Adrenal gland (tissue), 5 donors: ENCODE measurements at regions not wholly inside any gene's neighbourhood (a gene's known extent, or its start where the extent isn't known, plus 50 kb on each side); places are given as distances from the start of the nearest gene placed in this dataset.
"Not testable (repeated sequence)": the region's sequence is repeated elsewhere in the genome, so short reads cannot be mapped to it uniquely, and the experiment has no call there.

Experiments used
- POLR2A ChIP-seq, 2 donors: fragments of 450-650 bp; IDR thresholded peaks; one replicate each; pipeline ENCODE4 v1.6.1; 2017; ENCODE audit warnings: antibody characterized with exemption in 2 of 2, mild to moderate bottlenecking in 2 of 2, moderate library complexity in 1 of 2
- TF ChIP-seq, protein P1 (sequence below), 6 experiments: fragments of 450-650 bp in 4 of 6; fragments of 200-600 bp in 2 of 6; sonication (generic) in 1 of 6; IDR thresholded peaks; 1 replicate in 5 of 6; 2 replicates in 1 of 6; pipeline versions ENCODE4 v1.5.1 to v1.8.0; 2016 to 2021; ENCODE audit warnings: antibody characterized with exemption in 6 of 6, mild to moderate bottlenecking in 2 of 6, moderate library complexity in 1 of 6
- donor health status: DM: no; HTN: no; CAD: no.

DNA sequence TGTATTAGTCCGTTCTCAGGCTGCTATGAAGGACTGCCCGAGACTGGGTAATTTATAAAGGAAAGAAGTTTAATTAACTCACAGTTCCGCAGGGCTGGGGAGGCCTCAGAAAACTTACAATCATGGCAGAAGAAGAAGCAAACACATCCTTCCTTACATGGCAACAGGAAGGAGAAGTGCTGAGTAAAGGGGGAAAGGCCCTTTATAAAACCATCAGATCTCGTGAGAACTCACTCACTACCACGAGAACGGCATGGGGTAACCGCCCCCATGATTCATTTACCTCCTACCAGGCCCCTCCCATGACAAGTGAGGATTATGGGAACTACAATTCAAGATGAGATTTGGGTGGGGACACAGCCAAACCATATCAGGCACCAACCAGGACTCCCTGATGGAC, 51.4 kb upstream of the PAX7 start:
- TF ChIP-seq, protein P1, sequence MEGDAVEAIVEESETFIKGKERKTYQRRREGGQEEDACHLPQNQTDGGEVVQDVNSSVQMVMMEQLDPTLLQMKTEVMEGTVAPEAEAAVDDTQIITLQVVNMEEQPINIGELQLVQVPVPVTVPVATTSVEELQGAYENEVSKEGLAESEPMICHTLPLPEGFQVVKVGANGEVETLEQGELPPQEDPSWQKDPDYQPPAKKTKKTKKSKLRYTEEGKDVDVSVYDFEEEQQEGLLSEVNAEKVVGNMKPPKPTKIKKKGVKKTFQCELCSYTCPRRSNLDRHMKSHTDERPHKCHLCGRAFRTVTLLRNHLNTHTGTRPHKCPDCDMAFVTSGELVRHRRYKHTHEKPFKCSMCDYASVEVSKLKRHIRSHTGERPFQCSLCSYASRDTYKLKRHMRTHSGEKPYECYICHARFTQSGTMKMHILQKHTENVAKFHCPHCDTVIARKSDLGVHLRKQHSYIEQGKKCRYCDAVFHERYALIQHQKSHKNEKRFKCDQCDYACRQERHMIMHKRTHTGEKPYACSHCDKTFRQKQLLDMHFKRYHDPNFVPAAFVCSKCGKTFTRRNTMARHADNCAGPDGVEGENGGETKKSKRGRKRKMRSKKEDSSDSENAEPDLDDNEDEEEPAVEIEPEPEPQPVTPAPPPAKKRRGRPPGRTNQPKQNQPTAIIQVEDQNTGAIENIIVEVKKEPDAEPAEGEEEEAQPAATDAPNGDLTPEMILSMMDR (IDR thresholded peaks at IDR 0.05) = not testable (repeated sequence)
- not testable (repeated sequence) for TF ChIP-seq POLR2A (IDR thresholded peaks at IDR 0.05)
